ENCODE measurements at regions not wholly inside any gene's neighbourhood (a gene's known extent, or its start where the extent isn't known, plus 50 kb on each side); places are given as distances from the start of the nearest gene placed in this dataset.

DNA sequence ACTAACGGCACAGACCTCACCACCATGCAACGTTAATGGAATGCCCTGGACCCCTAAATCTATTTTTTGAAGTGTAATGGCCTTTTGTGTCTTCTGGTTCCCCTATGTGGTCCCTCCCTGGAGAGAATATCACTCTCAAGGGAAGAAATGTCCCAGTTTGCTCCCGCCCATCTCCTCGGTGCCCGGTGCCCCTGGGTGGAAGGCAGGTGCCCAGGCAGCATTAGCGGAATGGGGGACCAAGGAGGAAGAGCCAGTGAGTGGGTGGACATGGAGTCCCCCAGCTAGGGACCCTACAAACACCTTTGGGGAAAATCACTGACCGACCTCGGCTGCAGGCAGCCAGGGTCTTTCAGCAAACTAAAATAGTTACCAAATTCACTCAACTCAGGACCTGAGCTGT lies 212.1 kb upstream of the RTL1 start:
- no peak overlapping the region for H3K4me3 ChIP-seq (replicated peaks in 1 of 3; ENCODE audit: low read depth in 2 of 3, low read length in 3 of 3)

DNA sequence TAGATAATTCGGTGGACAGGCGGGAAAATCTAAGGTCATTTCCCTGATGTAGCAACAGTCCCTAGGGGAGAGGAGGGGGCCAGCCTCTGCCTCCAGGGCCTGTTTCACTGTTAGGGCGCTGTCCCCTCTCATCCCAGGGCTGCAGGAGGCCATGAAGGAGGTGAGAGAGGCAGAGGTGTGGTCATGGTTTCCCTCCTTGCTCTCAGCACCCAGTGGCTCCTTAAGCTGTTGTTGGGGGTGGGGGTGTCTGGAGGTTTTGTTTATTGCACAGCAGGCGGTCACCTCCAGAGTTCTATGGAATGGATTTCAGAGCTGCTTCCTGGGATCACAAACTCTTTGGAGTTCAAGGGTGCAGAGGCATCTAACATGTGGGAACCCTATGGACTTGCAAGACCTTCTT lies 212.5 kb upstream of the RTL1 start:
- TF ChIP-seq, protein P1, sequence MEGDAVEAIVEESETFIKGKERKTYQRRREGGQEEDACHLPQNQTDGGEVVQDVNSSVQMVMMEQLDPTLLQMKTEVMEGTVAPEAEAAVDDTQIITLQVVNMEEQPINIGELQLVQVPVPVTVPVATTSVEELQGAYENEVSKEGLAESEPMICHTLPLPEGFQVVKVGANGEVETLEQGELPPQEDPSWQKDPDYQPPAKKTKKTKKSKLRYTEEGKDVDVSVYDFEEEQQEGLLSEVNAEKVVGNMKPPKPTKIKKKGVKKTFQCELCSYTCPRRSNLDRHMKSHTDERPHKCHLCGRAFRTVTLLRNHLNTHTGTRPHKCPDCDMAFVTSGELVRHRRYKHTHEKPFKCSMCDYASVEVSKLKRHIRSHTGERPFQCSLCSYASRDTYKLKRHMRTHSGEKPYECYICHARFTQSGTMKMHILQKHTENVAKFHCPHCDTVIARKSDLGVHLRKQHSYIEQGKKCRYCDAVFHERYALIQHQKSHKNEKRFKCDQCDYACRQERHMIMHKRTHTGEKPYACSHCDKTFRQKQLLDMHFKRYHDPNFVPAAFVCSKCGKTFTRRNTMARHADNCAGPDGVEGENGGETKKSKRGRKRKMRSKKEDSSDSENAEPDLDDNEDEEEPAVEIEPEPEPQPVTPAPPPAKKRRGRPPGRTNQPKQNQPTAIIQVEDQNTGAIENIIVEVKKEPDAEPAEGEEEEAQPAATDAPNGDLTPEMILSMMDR (IDR thresholded peaks at IDR 0.05) = no peak
- H3K27ac ChIP-seq (ENCODE audit: low read depth in 1 of 2, low read length in 2 of 2) = no peak overlapping the region
- no peak overlapping the region for H3K4me3 Mint-ChIP-seq
- peaks cover 0 to 2% (median 0%) of the 10 kb centered on the region in 7 donors for H3K9me3 Mint-ChIP-seq
- peaks cover 1 to 2% (median 1%) of the 10 kb centered on the region in 3 donors for H3K27me3 Mint-ChIP-seq (ENCODE audit: low read depth in 3 of 3)
- intact Hi-C loops (cut with micrococcal nuclease) = no loop called here
- peaks cover 22 to 30% of the 10 kb centered on the region in 2 donors for H3K36me3 Mint-ChIP-seq
- no peaks in the 10 kb centered on the region for H3K27me3 ChIP-seq (ENCODE audit: control insufficient read depth in 2 of 2, insufficient read depth in 2 of 2, low read length in 2 of 2)
- H3K36me3 ChIP-seq (replicated peaks in 1 of 2; ENCODE audit: control insufficient read depth in 1 of 2, insufficient read depth in 2 of 2, low read length in 2 of 2) = peaks cover 0 to 8% of the 10 kb centered on the region in 2 donors
- no peak overlapping the region for H3K9ac ChIP-seq (ENCODE audit: insufficient read depth, low read length, poor library complexity, severe bottlenecking)
- H3K4me3 ChIP-seq (replicated peaks in 1 of 3; ENCODE audit: low read depth in 2 of 3, low read length in 3 of 3) = no peak overlapping the region
- no peaks in the 10 kb centered on the region for H3K9me3 ChIP-seq (replicated peaks in 1 of 2; ENCODE audit: control insufficient read depth in 1 of 2, insufficient read depth in 1 of 2, low read length in 2 of 2)
- no peak overlapping the region for H2AFZ ChIP-seq (ENCODE audit: insufficient read depth, low read depth, low read length, poor library complexity, severe bottlenecking)
- peaks cover 37% of the 10 kb centered on the region for H3K4me1 Mint-ChIP-seq
- 100% methylated on average over 2 of the region's 4 CpGs for WGBS (ENCODE audit: insufficient coverage)
- no peak overlapping the region for H3K27ac Mint-ChIP-seq
- H3K4me1 ChIP-seq (ENCODE audit: control insufficient read depth in 1 of 2, insufficient read depth in 2 of 2, low read length in 2 of 2) = peaks cover 15 to 31% of the 10 kb centered on the region in 2 donors
- peaks cover 18% of the 10 kb centered on the region for H3K79me2 ChIP-seq (ENCODE audit: insufficient read depth, low read length)
- DNase-seq = no peak
- no peaks in the 10 kb centered on the region for H4K20me1 ChIP-seq (ENCODE audit: insufficient read depth, low read length)
- no peak overlapping the region for H3K4me2 ChIP-seq (replicated peaks; ENCODE audit: extremely low read depth, low read length, poor library complexity, severe bottlenecking)

More for the DNA sequence above, 212.1 kb upstream of the RTL1 start:
- TF ChIP-seq, protein P1 (IDR thresholded peaks at IDR 0.05) = no peak
- no peak overlapping the region for H3K9ac ChIP-seq (ENCODE audit: insufficient read depth, low read length, poor library complexity, severe bottlenecking)
- peaks cover 15% of the 10 kb centered on the region for H3K79me2 ChIP-seq (ENCODE audit: insufficient read depth, low read length)
- Mint-ChIP-seq H3K4me3 (no peak overlapping the region), H3K9me3 (peaks cover 0 to 2% (median 0%) of the 10 kb centered on the region in 7 donors), H3K27me3 (ENCODE audit: low read depth in 3 of 3) (peaks cover 1 to 2% (median 1%) of the 10 kb centered on the region in 3 donors), H3K4me1 (peaks cover 34% of the 10 kb centered on the region), H3K36me3 (peaks cover 22 to 30% of the 10 kb centered on the region in 2 donors), H3K27ac (no peak overlapping the region)
- DNase-seq = no peak
- H3K27ac ChIP-seq (ENCODE audit: low read depth in 1 of 2, low read length in 2 of 2) = no peak overlapping the region
- H3K27me3 ChIP-seq (ENCODE audit: control insufficient read depth in 2 of 2, insufficient read depth in 2 of 2, low read length in 2 of 2) = no peaks in the 10 kb centered on the region
- intact Hi-C loops (cut with micrococcal nuclease) = no loop called here
- H3K4me2 ChIP-seq (replicated peaks; ENCODE audit: extremely low read depth, low read length, poor library complexity, severe bottlenecking) = no peak overlapping the region
- no peak overlapping the region for H2AFZ ChIP-seq (ENCODE audit: insufficient read depth, low read depth, low read length, poor library complexity, severe bottlenecking)
- peaks cover 0 to 8% of the 10 kb centered on the region in 2 donors for H3K36me3 ChIP-seq (replicated peaks in 1 of 2; ENCODE audit: control insufficient read depth in 1 of 2, insufficient read depth in 2 of 2, low read length in 2 of 2)
- H3K9me3 ChIP-seq (replicated peaks in 1 of 2; ENCODE audit: control insufficient read depth in 1 of 2, insufficient read depth in 1 of 2, low read length in 2 of 2) = no peaks in the 10 kb centered on the region
- H4K20me1 ChIP-seq (ENCODE audit: insufficient read depth, low read length) = no peaks in the 10 kb centered on the region
- 100% methylated on average over 4 of the region's 8 CpGs for WGBS (ENCODE audit: insufficient coverage)
- peaks cover 15 to 27% of the 10 kb centered on the region in 2 donors for H3K4me1 ChIP-seq (ENCODE audit: control insufficient read depth in 1 of 2, insufficient read depth in 2 of 2, low read length in 2 of 2)

Data from CD14-positive monocyte (primary cell).